Ishikawa (cell line): ENCODE measurements at regions not wholly inside any gene's neighbourhood (a gene's known extent, or its start where the extent isn't known, plus 50 kb on each side); places are given as distances from the start of the nearest gene placed in this dataset.

Experiments used
- CREB1 ChIP-seq: IDR thresholded peaks from 2 replicates; pipeline ENCODE4 v1.6.1; 2012; ENCODE audit warnings: low read depth
- EP300 ChIP-seq: IDR thresholded peaks from 2 replicates; pipeline ENCODE4 v1.6.1; 2012; ENCODE audit warnings: borderline replicate concordance
- MAX ChIP-seq: IDR thresholded peaks from 2 replicates; pipeline ENCODE4 v1.6.1; 2012
- RAD21 ChIP-seq: IDR thresholded peaks from 2 replicates; pipeline ENCODE4 v1.6.1; 2012; ENCODE audit warnings: low read depth
- TEAD4 ChIP-seq: IDR thresholded peaks from 2 replicates; pipeline ENCODE4 v1.6.1; 2012
- ZBTB7A ChIP-seq: IDR thresholded peaks from 2 replicates; pipeline ENCODE4 v1.6.1; 2012; ENCODE audit warnings: low read depth
- TF ChIP-seq, protein P1 (sequence below): IDR thresholded peaks from 2 replicates; pipeline ENCODE4 v1.6.1; 2012; ENCODE audit warnings: low read depth, mild to moderate bottlenecking

DNA sequence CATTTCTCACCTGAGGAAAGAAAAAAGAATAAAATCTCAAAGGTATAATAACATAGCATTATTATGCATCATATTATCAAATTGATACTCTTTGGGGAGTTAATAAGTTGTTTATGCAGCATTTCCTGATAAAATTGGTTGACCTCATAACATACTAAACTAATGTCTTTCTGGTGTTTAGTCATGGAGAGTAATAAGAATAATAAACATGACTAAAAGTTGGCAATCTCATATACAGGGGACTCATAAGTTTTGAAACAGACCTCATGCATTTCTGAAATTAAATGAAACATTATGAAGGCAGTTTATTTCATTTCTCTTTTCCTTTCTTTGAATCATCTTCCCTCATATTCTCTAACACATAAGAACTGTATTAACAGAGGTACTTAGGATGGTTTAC lies 60.5 kb upstream of the PRDM1 start:
- TF ChIP-seq CREB1 (no peak), MAX (no peak), EP300 (no peak), TEAD4 (no peak), RAD21 (no peak), ZBTB7A (no peak)
- TF ChIP-seq, protein P1, sequence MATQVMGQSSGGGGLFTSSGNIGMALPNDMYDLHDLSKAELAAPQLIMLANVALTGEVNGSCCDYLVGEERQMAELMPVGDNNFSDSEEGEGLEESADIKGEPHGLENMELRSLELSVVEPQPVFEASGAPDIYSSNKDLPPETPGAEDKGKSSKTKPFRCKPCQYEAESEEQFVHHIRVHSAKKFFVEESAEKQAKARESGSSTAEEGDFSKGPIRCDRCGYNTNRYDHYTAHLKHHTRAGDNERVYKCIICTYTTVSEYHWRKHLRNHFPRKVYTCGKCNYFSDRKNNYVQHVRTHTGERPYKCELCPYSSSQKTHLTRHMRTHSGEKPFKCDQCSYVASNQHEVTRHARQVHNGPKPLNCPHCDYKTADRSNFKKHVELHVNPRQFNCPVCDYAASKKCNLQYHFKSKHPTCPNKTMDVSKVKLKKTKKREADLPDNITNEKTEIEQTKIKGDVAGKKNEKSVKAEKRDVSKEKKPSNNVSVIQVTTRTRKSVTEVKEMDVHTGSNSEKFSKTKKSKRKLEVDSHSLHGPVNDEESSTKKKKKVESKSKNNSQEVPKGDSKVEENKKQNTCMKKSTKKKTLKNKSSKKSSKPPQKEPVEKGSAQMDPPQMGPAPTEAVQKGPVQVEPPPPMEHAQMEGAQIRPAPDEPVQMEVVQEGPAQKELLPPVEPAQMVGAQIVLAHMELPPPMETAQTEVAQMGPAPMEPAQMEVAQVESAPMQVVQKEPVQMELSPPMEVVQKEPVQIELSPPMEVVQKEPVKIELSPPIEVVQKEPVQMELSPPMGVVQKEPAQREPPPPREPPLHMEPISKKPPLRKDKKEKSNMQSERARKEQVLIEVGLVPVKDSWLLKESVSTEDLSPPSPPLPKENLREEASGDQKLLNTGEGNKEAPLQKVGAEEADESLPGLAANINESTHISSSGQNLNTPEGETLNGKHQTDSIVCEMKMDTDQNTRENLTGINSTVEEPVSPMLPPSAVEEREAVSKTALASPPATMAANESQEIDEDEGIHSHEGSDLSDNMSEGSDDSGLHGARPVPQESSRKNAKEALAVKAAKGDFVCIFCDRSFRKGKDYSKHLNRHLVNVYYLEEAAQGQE, result no peak
